Activated CD8-positive, alpha-beta memory T cell treated with anti-CD3 and anti-CD28 coated beads, Interleukin-2, amount 10 ng/mL, durations not matched to agents 7 days and 5 days (primary cell): ENCODE measurements at regions not wholly inside any gene's neighbourhood (a gene's known extent, or its start where the extent isn't known, plus 50 kb on each side); places are given as distances from the start of the nearest gene placed in this dataset.

Experiments used
- ATAC-seq: fragments of 150-1000 bp; cut with Tn5 transposase; one replicate; pipeline ENCODE4 v1.10.0; 2021; ENCODE audit warnings: moderate library complexity
- CTCF ChIA-PET: fragments of 350-600 bp; sonication (Branson Sonifier 250); formaldehyde crosslinking; loops from one replicate; lab custom pipeline; 2021; ENCODE audit warnings: antibody characterized with exemption; lab: Charles Lee
- DNase-seq: peaks from one replicate; pipeline ENCODE4 v3.0.0-alpha.2; 2020
- H3K27ac Mint-ChIP-seq: one replicate; pipeline ENCODE4 v1.8.0; 2021; ENCODE audit warnings: mild to moderate bottlenecking, mixed read lengths
- H3K27me3 Mint-ChIP-seq: one replicate; pipeline ENCODE4 v1.8.0; 2021; ENCODE audit warnings: mixed read lengths
- H3K36me3 Mint-ChIP-seq: one replicate; pipeline ENCODE4 v1.8.0; 2021; ENCODE audit warnings: mild to moderate bottlenecking, mixed read lengths
- H3K4me1 Mint-ChIP-seq: one replicate; pipeline ENCODE4 v1.8.0; 2021; ENCODE audit warnings: mixed read lengths
- H3K4me3 Mint-ChIP-seq: one replicate; pipeline ENCODE4 v1.8.0; 2021; ENCODE audit warnings: mild to moderate bottlenecking, moderate library complexity, mixed read lengths
- H3K9me3 Mint-ChIP-seq: one replicate; pipeline ENCODE4 v1.8.0; 2022; ENCODE audit warnings: low read depth, mixed read lengths

GRCh38 chr18:21162786-21163185, 51.2 kb upstream of the ROCK1 start:
- no peak overlapping the region for H3K4me3 Mint-ChIP-seq
- H3K9me3 Mint-ChIP-seq: peaks cover 4% of the 10 kb centered on the region
- CTCF ChIA-PET: no interaction called here
- H3K27me3 Mint-ChIP-seq: peaks cover 8% of the 10 kb centered on the region
- no peaks in the 10 kb centered on the region for H3K36me3 Mint-ChIP-seq
- ATAC-seq (no peak), DNase-seq (no peak)
- no peak overlapping the region for H3K27ac Mint-ChIP-seq
- no peaks in the 10 kb centered on the region for H3K4me1 Mint-ChIP-seq

- H3K27me3 Mint-ChIP-seq: peaks cover 8% of the 10 kb centered on the region
- no peak for DNase-seq
- H3K4me3 Mint-ChIP-seq: no peak overlapping the region
- no peak overlapping the region for H3K27ac Mint-ChIP-seq
- no peak for ATAC-seq
- no peaks in the 10 kb centered on the region for H3K36me3 Mint-ChIP-seq
- CTCF ChIA-PET: interaction anchor here (1.3 kb wide), 1 partner anchor 15 kb away, joined by 6 read pairs; no protein-coding TSS in a partner anchor
- H3K9me3 Mint-ChIP-seq: peaks cover 4% of the 10 kb centered on the region
- H3K4me1 Mint-ChIP-seq: no peaks in the 10 kb centered on the region
These were observed 52.3 kb upstream of the ROCK1 start for GRCh38 chr18:21163647-21164547.

- H3K9me3 Mint-ChIP-seq: peaks cover 4% of the 10 kb centered on the region
- H3K4me3 Mint-ChIP-seq: no peak overlapping the region
- H3K36me3 Mint-ChIP-seq: no peaks in the 10 kb centered on the region
- H3K4me1 Mint-ChIP-seq: no peaks in the 10 kb centered on the region
- DNase-seq: no peak
- CTCF ChIA-PET: interaction anchor here (1.3 kb wide), 1 partner anchor 14 kb away, joined by 6 read pairs; no protein-coding TSS in a partner anchor
- H3K27ac Mint-ChIP-seq: no peak overlapping the region
- no peak for ATAC-seq
- H3K27me3 Mint-ChIP-seq: peaks cover 13% of the 10 kb centered on the region
These were observed 53.0 kb upstream of the ROCK1 start for GRCh38 chr18:21164548-21165095.

- ATAC-seq: no peak
- no peaks in the 10 kb centered on the region for H3K36me3 Mint-ChIP-seq
- CTCF ChIA-PET: interaction anchor here (2.2 kb wide), 1 partner anchor 12 kb away, joined by 9 read pairs; no protein-coding TSS in a partner anchor
- H3K4me3 Mint-ChIP-seq: no peak overlapping the region
- peaks cover 14% of the 10 kb centered on the region for H3K27me3 Mint-ChIP-seq
- no peaks in the 10 kb centered on the region for H3K9me3 Mint-ChIP-seq
- DNase-seq: no peak
- no peak overlapping the region for H3K27ac Mint-ChIP-seq
- no peaks in the 10 kb centered on the region for H3K4me1 Mint-ChIP-seq
These were observed 56.2 kb upstream of the ROCK1 start for GRCh38 chr18:21167641-21168377.

GRCh38 chr18:21168880-21169279, 57.3 kb upstream of the ROCK1 start:
- Mint-ChIP-seq H3K9me3 (no peaks in the 10 kb centered on the region), H3K27ac (no peak overlapping the region), H3K4me1 (no peaks in the 10 kb centered on the region), H3K27me3 (peaks cover 14% of the 10 kb centered on the region), H3K4me3 (no peak overlapping the region), H3K36me3 (no peaks in the 10 kb centered on the region)
- no peak for ATAC-seq
- CTCF ChIA-PET: no interaction called here
- DNase-seq: no peak

GRCh38 chr18:21177822-21178221, 64.2 kb upstream of the GREB1L start:
- DNase-seq: no peak
- no peaks in the 10 kb centered on the region for H3K27me3 Mint-ChIP-seq
- no peaks in the 10 kb centered on the region for H3K36me3 Mint-ChIP-seq
- peaks cover 14% of the 10 kb centered on the region for H3K4me1 Mint-ChIP-seq
- no peaks in the 10 kb centered on the region for H3K9me3 Mint-ChIP-seq
- no peak for ATAC-seq
- no peak overlapping the region for H3K27ac Mint-ChIP-seq
- CTCF ChIA-PET: interaction anchor here (1.3 kb wide), 1 partner anchor 13 kb away, joined by 6 read pairs; no protein-coding TSS in a partner anchor
- no peak overlapping the region for H3K4me3 Mint-ChIP-seq

- CTCF ChIA-PET: interaction anchor here (0.8 to 1.1 kb wide), 5 partner anchors 10 to 137 kb away, joined by 3 to 9 read pairs (median 3); partner anchors contain the start of gene ROCK1
- DNase-seq (peak; percentile 65), ATAC-seq (peak; percentile 78)
- Mint-ChIP-seq H3K9me3 (no peaks in the 10 kb centered on the region), H3K27me3 (no peaks in the 10 kb centered on the region), H3K36me3 (no peaks in the 10 kb centered on the region), H3K27ac (no peak overlapping the region), H3K4me1 (peaks cover 14% of the 10 kb centered on the region), H3K4me3 (no peak overlapping the region)
These were observed 62.3 kb upstream of the GREB1L start for GRCh38 chr18:21179590-21180220.

- CTCF ChIA-PET: interaction anchor here (0.8 to 1.6 kb wide), 5 partner anchors 11 to 138 kb away, joined by 3 to 9 read pairs (median 4); partner anchors contain the start of gene ROCK1
- Mint-ChIP-seq H3K27me3 (no peaks in the 10 kb centered on the region), H3K27ac (no peak overlapping the region), H3K9me3 (no peaks in the 10 kb centered on the region), H3K36me3 (no peaks in the 10 kb centered on the region), H3K4me1 (peaks cover 14% of the 10 kb centered on the region), H3K4me3 (no peak overlapping the region)
- DNase-seq: no peak
- ATAC-seq: no peak
These were observed 61.4 kb upstream of the GREB1L start for GRCh38 chr18:21180588-21180987.

- Mint-ChIP-seq H3K27me3 (no peaks in the 10 kb centered on the region), H3K9me3 (no peaks in the 10 kb centered on the region), H3K4me1 (peaks cover 14% of the 10 kb centered on the region), H3K4me3 (no peak overlapping the region), H3K36me3 (no peaks in the 10 kb centered on the region), H3K27ac (no peak overlapping the region)
- no peak for DNase-seq
- CTCF ChIA-PET: interaction anchor here (0.9 to 1.6 kb wide), 3 partner anchors 10 to 14 kb away, joined by 4 to 5 read pairs (median 4); no protein-coding TSS in a partner anchor
- ATAC-seq: no peak
These were observed 60.3 kb upstream of the GREB1L start for GRCh38 chr18:21181766-21182165.

GRCh38 chr18:21183670-21184069, 58.4 kb upstream of the GREB1L start:
- ATAC-seq (no peak), DNase-seq (no peak)
- no peaks in the 10 kb centered on the region for H3K9me3 Mint-ChIP-seq
- no peaks in the 10 kb centered on the region for H3K27me3 Mint-ChIP-seq
- H3K36me3 Mint-ChIP-seq: no peaks in the 10 kb centered on the region
- CTCF ChIA-PET: no interaction called here
- no peak overlapping the region for H3K27ac Mint-ChIP-seq
- H3K4me1 Mint-ChIP-seq: peaks cover 11% of the 10 kb centered on the region
- no peak overlapping the region for H3K4me3 Mint-ChIP-seq

GRCh38 chr18:21184396-21184996, 57.5 kb upstream of the GREB1L start:
- Mint-ChIP-seq H3K9me3 (no peaks in the 10 kb centered on the region), H3K27me3 (peaks cover 3% of the 10 kb centered on the region), H3K27ac (no peak overlapping the region), H3K36me3 (no peaks in the 10 kb centered on the region), H3K4me1 (peaks cover 11% of the 10 kb centered on the region), H3K4me3 (no peak overlapping the region)
- CTCF ChIA-PET: interaction anchor here (1.6 kb wide), 1 partner anchor 10 kb away, joined by 4 read pairs; no protein-coding TSS in a partner anchor
- ATAC-seq: no peak
- no peak for DNase-seq

- no peak overlapping the region for H3K27ac Mint-ChIP-seq
- no peaks in the 10 kb centered on the region for H3K9me3 Mint-ChIP-seq
- H3K4me1 Mint-ChIP-seq: no peaks in the 10 kb centered on the region
- CTCF ChIA-PET: interaction anchor here (1.6 kb wide), 1 partner anchor 7 kb away, joined by 6 read pairs; no protein-coding TSS in a partner anchor
- no peak overlapping the region for H3K4me3 Mint-ChIP-seq
- DNase-seq: no peak
- H3K27me3 Mint-ChIP-seq: peaks cover 9% of the 10 kb centered on the region
- H3K36me3 Mint-ChIP-seq: no peaks in the 10 kb centered on the region
- no peak for ATAC-seq
These were observed 54.1 kb upstream of the GREB1L start for GRCh38 chr18:21187886-21188285.
